HG02852 (cell line): ENCODE measurements at regions not wholly inside any gene's neighbourhood (a gene's known extent, or its start where the extent isn't known, plus 50 kb on each side); places are given as distances from the start of the nearest gene placed in this dataset.

ENCODE experiments used
- ATAC-seq: cut with Tn5 transposase; IDR thresholded peaks from one replicate; pipeline ENCODE4 v1.9.1; 2021; ENCODE audit warnings: mild to moderate bottlenecking, moderate library complexity; ENCODE audit not compliant: unreplicated experiment

DNA sequence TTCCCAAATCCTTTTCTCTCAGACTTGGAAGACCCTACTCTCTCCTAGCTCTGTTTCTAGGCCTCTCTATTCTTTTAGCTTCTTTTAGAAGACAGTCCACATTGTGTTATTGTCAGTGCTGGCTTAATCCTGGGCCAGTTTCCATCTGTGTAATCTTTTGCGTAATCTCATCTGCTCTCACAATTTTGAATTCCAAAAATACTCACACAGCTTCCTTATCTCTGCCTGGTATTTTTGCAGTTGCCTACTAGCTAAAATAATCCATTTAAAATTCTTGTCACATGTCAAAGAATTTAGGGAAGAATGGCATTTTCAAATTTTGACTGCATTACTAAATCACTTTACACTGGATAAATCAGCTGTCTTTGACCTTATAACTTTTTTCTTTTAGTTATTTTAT lies 200.6 kb upstream of the MEX3C start:
- no peak for ATAC-seq

DNA sequence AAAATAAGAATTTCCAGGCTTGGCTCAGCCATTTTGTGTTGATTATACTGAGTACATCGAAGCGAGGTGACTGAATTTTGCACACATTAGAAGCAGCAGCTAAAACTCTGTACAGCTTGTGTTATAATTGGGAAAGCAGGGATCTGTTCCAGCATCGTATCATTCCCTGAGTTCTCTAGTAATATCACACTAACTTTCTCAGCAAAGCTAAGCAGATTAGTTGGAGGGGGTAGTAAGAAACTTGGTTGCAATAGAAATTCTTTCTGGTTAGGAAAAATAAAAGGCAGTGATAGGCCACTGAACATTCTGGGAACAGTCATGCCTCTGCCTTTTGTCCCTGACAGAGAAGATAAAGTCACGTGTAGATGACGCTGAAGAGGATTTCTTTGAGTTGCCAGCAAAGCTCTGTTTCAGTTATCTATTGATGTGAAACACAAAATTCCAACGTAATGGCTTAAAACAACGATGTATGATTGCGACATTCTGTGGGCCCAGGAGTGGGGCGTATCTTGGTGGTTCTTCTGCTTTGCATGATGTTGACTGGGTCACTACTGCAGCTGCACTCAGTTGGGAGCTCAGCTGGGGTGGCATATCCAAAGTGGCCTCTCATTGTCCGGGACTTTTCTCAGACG lies 202.1 kb upstream of the MEX3C start:
- ATAC-seq: no peak

DNA sequence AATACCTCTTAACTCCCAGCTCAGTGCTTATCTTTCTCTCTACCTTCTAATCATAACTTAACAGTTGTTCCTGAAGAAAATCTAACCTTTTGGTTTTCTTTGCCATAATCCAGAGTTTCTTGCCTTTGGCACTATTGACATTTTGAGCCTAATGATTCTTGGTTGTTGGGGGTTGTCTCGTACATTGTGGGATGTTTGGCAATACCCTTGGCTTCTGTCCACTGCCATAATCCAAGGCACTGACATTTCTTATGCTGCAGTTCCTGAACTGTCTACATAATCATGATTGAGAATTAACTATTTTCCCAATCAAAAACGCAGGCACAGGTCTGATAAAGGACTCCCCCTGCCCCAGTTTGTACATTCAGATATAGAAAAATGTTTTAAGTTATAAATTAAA lies 203.2 kb upstream of the MEX3C start:
- ATAC-seq: no peak

DNA sequence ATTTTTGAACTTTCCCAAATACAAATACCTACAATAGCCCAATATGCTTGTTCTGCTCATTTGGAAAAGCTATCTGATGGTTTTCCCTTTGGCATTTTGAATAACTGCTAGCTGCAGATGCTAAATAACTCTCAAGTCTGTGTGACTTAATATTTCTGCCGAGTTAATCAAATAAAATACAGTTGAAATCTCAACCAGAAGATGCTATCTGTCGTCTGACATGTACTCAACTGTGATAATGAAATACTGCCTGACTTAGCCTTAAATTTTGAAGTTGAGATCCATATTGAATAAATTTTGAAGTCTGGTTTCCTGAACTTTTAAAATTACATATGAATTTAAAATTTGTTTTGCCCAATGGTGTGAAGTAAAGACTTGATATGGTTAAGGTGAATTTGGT lies 204.4 kb upstream of the MEX3C start:
- ATAC-seq: no peak

- ATAC-seq: no peak
Observed at GRCh38 chr18:51404620-51405019, 207.1 kb upstream of the MEX3C start.

DNA sequence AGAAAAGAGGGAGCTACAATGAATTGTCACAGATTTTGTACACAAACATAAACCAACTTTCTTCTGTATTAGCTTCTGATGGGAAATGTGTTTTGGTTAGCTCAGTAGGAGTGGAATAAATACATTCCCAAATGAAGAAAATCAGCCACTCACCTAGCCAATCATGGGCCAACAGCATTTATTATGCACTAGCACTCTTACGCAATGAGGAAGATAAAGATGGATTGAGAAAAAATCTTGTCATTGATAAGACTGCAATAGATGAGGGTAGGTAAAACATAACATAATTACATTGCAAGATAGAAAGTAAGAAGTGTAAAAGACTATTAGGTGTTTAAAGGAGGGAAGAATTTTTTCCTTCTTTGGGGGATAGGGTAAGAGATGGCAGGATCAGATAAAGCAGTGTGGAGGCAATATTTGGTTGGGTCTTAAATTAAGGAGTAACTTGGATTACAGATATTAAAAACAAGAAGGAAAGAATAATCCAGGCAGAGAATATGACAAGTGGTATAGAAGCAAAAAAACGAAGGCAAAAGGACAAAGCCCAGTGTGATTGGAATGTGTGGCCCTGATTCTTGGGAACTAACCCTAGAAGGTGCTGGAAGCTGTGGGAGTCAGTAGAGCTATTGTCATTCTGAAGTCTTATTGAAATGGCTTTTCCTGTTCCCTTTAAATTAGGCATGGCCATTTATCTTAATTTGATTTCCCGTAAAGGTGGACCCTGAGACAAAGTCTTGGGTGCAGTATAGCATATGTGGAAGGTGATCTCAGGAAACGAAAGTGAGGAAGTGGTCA lies 208.4 kb upstream of the MEX3C start:
- no peak for ATAC-seq

- ATAC-seq: no peak
Observed at GRCh38 chr18:51417643-51418483, 220.4 kb upstream of the MEX3C start.

DNA sequence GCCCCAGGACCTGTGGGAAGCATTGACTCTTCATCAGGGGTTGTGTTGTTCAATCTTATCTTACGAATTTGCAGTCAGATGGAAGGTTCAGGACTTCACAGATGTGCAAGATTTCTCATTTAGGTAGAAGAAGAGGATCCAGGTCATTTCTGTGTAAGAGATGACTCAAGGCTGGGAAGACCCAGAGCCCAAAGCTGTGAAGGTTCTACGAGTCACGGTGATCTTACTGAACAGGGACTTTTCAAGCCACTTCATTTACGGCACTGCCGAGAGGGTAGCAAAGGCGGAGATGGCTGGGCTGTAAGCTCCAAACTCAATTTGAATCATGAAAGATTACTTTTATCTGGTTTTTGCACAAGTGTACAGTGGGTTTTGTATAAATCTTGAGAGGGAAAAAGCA lies 228.0 kb upstream of the MEX3C start:
- peak; percentile 84 for ATAC-seq

DNA sequence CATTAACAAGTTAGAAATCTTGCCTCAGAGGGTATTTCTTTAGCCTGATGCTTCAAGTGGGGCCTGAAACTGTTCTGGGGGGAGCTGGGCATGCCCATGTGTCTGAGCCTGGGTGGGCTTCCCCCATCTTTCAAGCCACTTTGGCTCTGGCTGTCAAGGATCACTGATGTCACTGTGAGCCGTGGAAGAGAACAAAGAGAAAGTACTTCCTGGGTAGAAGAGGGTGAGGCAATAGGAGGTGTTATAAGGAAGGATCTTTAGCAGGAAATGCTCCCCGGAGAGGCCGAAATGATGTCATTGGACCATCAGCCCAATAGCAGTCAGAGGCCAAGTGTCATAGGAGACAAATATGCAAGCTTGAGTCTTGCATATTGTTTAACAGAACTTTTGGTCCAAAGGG lies 228.4 kb upstream of the MEX3C start:
- peak; percentile 45 for ATAC-seq

DNA sequence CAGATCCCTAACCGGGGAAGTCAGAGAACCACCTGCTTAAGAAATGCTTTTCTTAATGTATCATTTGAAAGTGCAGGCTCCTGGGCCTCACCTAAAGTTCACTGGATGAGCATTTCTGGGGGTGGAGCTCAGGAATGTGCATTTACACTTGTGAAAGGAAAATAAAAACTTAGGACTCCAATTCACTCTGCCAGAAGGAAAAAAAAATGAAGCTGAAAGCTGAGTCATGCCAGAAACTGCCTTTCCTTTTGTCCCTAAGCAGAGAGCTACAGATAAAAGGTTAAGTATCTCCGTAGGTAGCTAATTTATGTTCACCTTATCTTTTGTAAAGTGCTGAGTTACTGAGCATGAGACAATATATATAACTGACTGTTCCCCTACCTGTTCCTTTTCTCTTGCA lies 229.5 kb upstream of the MEX3C start:
- no peak for ATAC-seq

GRCh38 chr18:51429644-51430043 lies 232.2 kb upstream of the MEX3C start:
- no peak for ATAC-seq

DNA sequence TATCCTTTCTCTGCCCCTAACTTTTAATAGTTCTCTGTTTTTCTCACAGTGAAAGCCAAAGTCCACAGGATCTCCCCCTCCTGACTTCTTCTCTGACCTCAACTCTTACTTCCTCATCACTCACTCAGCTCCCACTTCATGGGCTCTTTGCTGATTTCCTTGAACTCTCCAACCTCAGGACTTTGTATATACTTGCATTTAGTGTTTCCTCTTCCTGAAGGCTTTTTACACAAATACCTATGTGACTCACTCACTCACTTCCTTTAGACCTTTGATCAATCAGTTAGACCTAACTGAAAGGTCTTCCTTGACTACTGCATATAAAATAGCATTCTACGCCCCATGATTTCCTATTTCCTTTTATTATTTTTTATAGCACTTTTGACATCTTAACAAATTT lies 233.1 kb upstream of the MEX3C start:
- no peak for ATAC-seq

GRCh38 chr18:51433296-51433695 lies 235.8 kb upstream of the MEX3C start:
- ATAC-seq: no peak

- ATAC-seq: no peak
Observed at GRCh38 chr18:51433881-51434280, 236.4 kb upstream of the MEX3C start.

DNA sequence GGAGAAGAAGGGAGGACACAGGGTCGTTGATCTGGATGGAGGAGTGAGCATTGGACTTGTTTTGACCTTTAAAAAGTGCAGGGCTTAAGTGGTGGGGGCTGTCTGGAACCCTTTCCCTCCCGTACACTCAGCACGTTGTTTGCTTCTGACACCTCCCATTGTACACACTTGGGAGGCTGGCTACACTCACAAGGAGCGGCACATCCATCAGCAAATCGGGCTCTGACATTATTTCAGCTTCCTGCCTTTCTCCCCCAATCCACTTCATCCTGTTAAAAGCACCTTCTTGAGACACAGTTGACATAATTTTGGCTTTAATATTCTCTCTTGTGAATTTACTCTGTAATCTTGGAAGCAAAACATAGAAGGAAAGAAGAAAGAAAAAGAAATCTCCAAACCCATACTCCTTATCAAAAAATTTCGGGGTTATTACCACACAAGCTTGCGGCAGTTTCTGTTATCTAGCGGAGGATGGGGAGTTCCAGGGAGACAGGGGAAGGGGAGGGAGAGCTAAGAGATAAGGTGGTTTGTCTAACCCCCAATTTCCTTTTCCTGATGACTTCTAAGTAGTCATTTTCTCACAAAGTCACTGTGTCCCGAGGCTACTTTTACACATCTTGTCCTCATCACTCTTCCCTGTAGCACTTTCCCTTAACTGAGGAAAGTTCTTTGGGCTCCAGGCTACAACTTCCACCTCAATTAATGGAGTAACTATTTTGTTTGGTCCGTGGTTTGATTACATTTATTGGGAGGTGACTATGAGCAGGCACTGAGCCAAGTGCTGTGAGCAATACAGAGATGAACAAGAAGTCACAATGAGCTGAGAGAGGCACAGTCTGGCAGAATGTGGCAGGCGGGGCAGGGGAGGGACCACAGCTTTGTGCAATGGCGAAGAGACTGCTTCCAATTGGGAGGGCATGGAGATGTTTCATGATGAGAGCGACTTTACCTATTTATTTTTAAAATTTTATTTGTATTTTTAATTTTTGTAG lies 240.1 kb upstream of the MEX3C start:
- ATAC-seq: no peak

- ATAC-seq: no peak
Observed at GRCh38 chr18:51438797-51439350, 241.4 kb upstream of the MEX3C start.

GRCh38 chr18:51442012-51442411 lies 244.5 kb upstream of the MEX3C start:
- ATAC-seq: no peak

DNA sequence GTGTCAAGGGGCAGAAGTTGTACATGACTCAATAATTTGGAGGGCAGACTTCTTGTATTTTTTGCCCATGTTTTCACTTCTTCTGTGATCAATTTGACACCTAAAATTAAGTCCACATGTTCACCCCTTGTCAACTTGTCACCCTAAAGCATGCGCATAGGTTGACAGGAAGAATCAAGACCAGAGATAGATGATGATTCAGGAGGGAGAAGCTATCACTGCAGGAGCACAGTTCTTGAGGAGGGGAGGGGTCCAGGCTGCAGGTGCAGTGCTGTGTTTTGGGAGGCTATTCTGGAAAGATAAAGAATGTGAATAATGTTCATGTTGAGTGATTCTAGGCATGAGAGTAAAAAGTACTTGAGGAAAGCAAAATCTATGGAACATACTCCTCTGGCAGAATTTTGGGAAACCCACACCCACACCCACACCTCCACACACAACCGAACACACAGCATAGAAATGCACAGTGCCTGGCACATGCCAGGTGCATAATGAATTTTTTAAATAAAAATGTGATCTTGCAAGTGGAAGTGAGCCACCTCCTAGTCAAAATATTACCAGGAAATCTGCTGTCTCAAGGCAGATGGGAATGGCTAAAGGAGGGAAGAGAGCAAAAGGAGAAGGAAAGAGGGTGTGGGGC lies 249.2 kb upstream of the MEX3C start:
- no peak for ATAC-seq

DNA sequence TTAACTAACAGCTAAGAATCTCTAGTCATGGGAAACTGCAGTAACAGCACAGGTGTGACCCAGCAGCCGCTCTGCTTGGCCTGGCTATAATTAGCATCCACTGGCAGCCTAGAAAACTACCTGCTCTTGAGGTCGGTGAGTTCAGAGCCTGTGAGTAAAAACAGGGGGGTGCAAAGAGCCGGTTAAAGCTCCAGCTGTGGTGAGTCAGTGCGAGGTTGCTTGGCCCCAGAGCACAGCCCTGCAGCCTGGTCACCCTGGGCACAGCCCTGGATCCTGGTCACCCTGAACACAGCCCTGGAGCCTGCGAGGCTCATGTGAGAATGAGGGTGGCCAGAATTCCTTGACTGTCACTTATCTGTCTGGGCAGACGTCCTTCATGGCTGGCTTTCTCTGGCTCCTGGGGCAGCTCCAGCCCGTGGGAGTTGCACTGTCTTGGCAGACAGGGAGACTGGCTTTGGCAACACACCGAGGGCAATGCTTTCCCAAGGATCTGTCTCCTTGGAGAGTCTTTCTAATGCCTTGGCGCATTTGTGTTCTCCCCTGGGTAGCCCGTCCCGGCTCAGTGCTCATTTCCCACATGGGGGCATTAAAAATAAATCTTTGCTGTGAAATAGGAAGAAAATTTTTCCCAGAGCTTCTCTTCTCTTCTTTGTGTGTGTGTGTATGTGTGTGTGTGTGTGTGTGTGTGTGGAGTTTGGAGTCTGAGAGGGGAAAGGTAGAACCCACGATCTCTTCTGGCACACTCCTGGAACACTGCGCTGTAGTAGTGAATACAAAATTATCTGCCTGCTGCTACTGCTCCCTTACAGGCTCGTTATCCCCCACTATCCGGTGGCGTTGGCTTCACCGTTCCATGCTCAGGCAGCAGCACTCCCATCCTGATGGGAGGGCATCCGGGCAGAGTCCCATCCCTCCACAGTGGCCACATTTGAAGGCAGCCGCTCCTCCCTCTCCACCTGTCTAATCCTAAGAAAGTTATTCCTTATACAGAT lies 250.2 kb upstream of the MEX3C start:
- ATAC-seq: no peak
